AML-193 (cell line): ENCODE measurements at regions not wholly inside any gene's neighbourhood (a gene's known extent, or its start where the extent isn't known, plus 50 kb on each side); places are given as distances from the start of the nearest gene placed in this dataset.
"Not testable (repeated sequence)": the region's sequence is repeated elsewhere in the genome, so short reads cannot be mapped to it uniquely, and the experiment has no call there.

Experiments used
- DNase-seq, 2 experiments: peaks; one replicate each; lab custom pipeline; 2025; lab: John Stamatoyannopoulos, UW

GRCh38 chr12:32010631-32011336 lies 51.6 kb downstream of the RESF1 start:
- DNase-seq: no peak

- DNase-seq: no peak
Observed at GRCh38 chr12:32012249-32012785, 53.1 kb downstream of the RESF1 start.

- DNase-seq: no peak
Observed at GRCh38 chr12:32015036-32015435, 55.8 kb downstream of the RESF1 start.

- no peak for DNase-seq
Observed at GRCh38 chr12:32016680-32017482, 57.7 kb downstream of the RESF1 start.

GRCh38 chr12:32021346-32021773 lies 62.1 kb downstream of the RESF1 start:
- DNase-seq: no peak

- not testable (repeated sequence) for DNase-seq
Observed at GRCh38 chr12:32022387-32022786, 63.2 kb downstream of the RESF1 start.

GRCh38 chr12:32023861-32024260 lies 64.6 kb downstream of the RESF1 start:
- DNase-seq: not testable (repeated sequence)

GRCh38 chr12:32024884-32025592 lies 65.8 kb downstream of the RESF1 start:
- DNase-seq: no peak

- no peak for DNase-seq
Observed at GRCh38 chr12:32025906-32026305, 66.7 kb downstream of the RESF1 start.

GRCh38 chr12:32027684-32028365 lies 68.6 kb downstream of the RESF1 start:
- peak; percentile 53 to 55 for DNase-seq

GRCh38 chr12:32030151-32030550 lies 70.9 kb downstream of the RESF1 start:
- no peak for DNase-seq

GRCh38 chr12:32030676-32031075 lies 71.5 kb downstream of the RESF1 start:
- no peak for DNase-seq

- no peak for DNase-seq
Observed at GRCh38 chr12:32031109-32031508, 71.9 kb downstream of the RESF1 start.

GRCh38 chr12:32032205-32032810 lies 73.1 kb downstream of the RESF1 start:
- no peak for DNase-seq

- DNase-seq: no peak
Observed at GRCh38 chr12:32033406-32033805, 73.2 kb upstream of the BICD1 start.

- DNase-seq: no peak
Observed at GRCh38 chr12:32034045-32034444, 72.6 kb upstream of the BICD1 start.

GRCh38 chr12:32036477-32037263 lies 70.0 kb upstream of the BICD1 start:
- DNase-seq: no peak

- DNase-seq: no peak
Observed at GRCh38 chr12:32039347-32039746, 67.3 kb upstream of the BICD1 start.

GRCh38 chr12:32039917-32040575 lies 66.6 kb upstream of the BICD1 start:
- DNase-seq: no peak

GRCh38 chr12:32043928-32044549 lies 62.6 kb upstream of the BICD1 start:
- DNase-seq: no peak
